Hematopoietic multipotent progenitor cell treated with erythropoietin and hydrocortisone succinate and interleukin-3 and kit ligand, for 15 days (in vitro differentiated cells): ENCODE measurements at regions not wholly inside any gene's neighbourhood (a gene's known extent, or its start where the extent isn't known, plus 50 kb on each side); places are given as distances from the start of the nearest gene placed in this dataset.

ENCODE experiments used
- DNase-seq: peaks from one replicate; pipeline ENCODE4 v3.0.0-alpha.2; 2015; ENCODE audit warnings: low spot score

- no peak for DNase-seq
These were observed 218.1 kb downstream of the CETN3 start for GRCh38 chr5:90191352-90192045.

GRCh38 chr5:90185897-90186468, 223.6 kb downstream of the CETN3 start:
- DNase-seq: no peak

- no peak for DNase-seq
These were observed 224.8 kb downstream of the CETN3 start for GRCh38 chr5:90184764-90185163.

- DNase-seq: no peak
These were observed 226.8 kb downstream of the CETN3 start for GRCh38 chr5:90182726-90183125.

GRCh38 chr5:90174236-90174635, 235.3 kb downstream of the CETN3 start:
- no peak for DNase-seq

- no peak for DNase-seq
These were observed 236.1 kb downstream of the CETN3 start for GRCh38 chr5:90173299-90174030.

GRCh38 chr5:90171466-90171865, 238.1 kb downstream of the CETN3 start:
- no peak for DNase-seq

GRCh38 chr5:90170261-90170660, 239.3 kb downstream of the CETN3 start:
- no peak for DNase-seq

GRCh38 chr5:90169078-90169477, 240.5 kb downstream of the CETN3 start:
- no peak for DNase-seq

- DNase-seq: no peak
These were observed 241.2 kb downstream of the CETN3 start for GRCh38 chr5:90168399-90168798.

GRCh38 chr5:90166816-90167215, 242.7 kb downstream of the CETN3 start:
- no peak for DNase-seq

GRCh38 chr5:90162324-90162723, 247.2 kb downstream of the CETN3 start:
- no peak for DNase-seq

GRCh38 chr5:90161414-90161813, 248.1 kb downstream of the CETN3 start:
- no peak for DNase-seq

- no peak for DNase-seq
These were observed 251.4 kb downstream of the CETN3 start for GRCh38 chr5:90158131-90158530.

GRCh38 chr5:90153031-90153430, 256.5 kb downstream of the CETN3 start:
- DNase-seq: no peak

GRCh38 chr5:90144625-90145327, 264.8 kb downstream of the CETN3 start:
- no peak for DNase-seq

GRCh38 chr5:90142541-90142940, 267.0 kb downstream of the CETN3 start:
- DNase-seq: no peak

- no peak for DNase-seq
These were observed 267.6 kb downstream of the CETN3 start for GRCh38 chr5:90141984-90142383.

GRCh38 chr5:90136952-90137528, 272.5 kb downstream of the CETN3 start:
- no peak for DNase-seq

GRCh38 chr5:90135779-90136378, 273.7 kb downstream of the CETN3 start:
- no peak for DNase-seq

GRCh38 chr5:90134892-90135291, 274.7 kb downstream of the CETN3 start:
- DNase-seq: no peak

GRCh38 chr5:90134381-90134780, 275.2 kb downstream of the CETN3 start:
- DNase-seq: no peak
